ENCODE measurements at regions not wholly inside any gene's neighbourhood (a gene's known extent, or its start where the extent isn't known, plus 50 kb on each side); places are given as distances from the start of the nearest gene placed in this dataset.
A peak's percentile ranks its signal among the peaks of the same experiment; 100 is the strongest.

DNA sequence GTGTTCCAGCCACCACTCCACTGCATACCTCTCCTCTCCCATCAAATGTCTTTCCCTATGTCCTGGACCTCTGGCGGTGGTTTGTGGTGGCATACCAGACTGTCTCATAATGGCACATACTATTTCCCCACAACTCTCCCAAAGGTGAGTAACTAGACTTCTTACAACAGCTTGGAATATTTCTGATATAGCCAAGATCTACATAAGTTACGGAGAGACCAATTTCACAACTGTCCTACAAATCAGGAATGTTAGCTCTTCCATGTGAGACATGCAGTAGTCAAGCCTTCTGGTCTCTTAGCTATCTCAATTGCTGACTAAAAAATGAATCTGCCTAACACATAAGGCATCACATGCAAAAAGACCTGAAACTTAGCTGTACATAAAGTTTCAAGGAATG is 588.9 kb downstream of the RNF144B start:
- peak overlapping the region; percentile 91 for H3K27ac ChIP-seq
- H3K36me3 ChIP-seq (ENCODE audit: control insufficient read depth, insufficient read depth, low read length), result no peaks in the 10 kb centered on the region
- H3K4me3 ChIP-seq (ENCODE audit: low read depth, low read length), result no peak overlapping the region
- no peaks in the 10 kb centered on the region for H3K79me2 ChIP-seq
- TF ChIP-seq, protein P1, sequence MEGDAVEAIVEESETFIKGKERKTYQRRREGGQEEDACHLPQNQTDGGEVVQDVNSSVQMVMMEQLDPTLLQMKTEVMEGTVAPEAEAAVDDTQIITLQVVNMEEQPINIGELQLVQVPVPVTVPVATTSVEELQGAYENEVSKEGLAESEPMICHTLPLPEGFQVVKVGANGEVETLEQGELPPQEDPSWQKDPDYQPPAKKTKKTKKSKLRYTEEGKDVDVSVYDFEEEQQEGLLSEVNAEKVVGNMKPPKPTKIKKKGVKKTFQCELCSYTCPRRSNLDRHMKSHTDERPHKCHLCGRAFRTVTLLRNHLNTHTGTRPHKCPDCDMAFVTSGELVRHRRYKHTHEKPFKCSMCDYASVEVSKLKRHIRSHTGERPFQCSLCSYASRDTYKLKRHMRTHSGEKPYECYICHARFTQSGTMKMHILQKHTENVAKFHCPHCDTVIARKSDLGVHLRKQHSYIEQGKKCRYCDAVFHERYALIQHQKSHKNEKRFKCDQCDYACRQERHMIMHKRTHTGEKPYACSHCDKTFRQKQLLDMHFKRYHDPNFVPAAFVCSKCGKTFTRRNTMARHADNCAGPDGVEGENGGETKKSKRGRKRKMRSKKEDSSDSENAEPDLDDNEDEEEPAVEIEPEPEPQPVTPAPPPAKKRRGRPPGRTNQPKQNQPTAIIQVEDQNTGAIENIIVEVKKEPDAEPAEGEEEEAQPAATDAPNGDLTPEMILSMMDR (IDR thresholded peaks at IDR 0.05), result no peak
- H2AFZ ChIP-seq, result no peak overlapping the region
- H3K4me1 ChIP-seq, result peaks cover 51% of the 10 kb centered on the region
- no peak overlapping the region for H3K4me2 ChIP-seq (ENCODE audit: low read length)
- no peak overlapping the region for H3K9ac ChIP-seq
- H3K27me3 ChIP-seq (ENCODE audit: control insufficient read depth, insufficient read depth, low read length), result no peaks in the 10 kb centered on the region
- no peaks in the 10 kb centered on the region for H3K9me3 ChIP-seq (ENCODE audit: control insufficient read depth, low read length)

DNA sequence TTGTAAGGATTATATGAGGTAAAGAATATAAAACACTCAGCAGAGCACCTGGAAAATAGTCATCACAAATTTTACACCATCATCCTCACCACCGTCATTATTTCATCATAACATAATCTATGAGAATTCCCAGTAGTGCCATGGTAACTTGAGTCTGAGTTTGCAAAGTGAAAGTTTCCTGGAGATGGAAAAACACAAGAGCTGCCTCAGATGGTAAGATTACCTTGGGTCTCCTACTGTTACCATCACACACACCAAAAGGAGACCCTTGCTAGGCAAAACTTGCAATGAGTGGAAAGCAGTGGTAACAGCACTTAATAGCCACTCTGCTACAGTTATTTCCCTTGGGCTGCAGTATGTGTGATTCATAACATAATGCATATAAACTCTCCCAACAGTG is 589.8 kb downstream of the RNF144B start:
- Histone ChIP-seq H3K27ac (no peak overlapping the region), H3K9me3 (ENCODE audit: control insufficient read depth, low read length) (no peaks in the 10 kb centered on the region), H3K9ac (no peak overlapping the region), H3K27me3 (ENCODE audit: control insufficient read depth, insufficient read depth, low read length) (no peaks in the 10 kb centered on the region), H3K36me3 (ENCODE audit: control insufficient read depth, insufficient read depth, low read length) (no peaks in the 10 kb centered on the region), H2AFZ (peak overlapping the region; percentile 3), H3K4me2 (ENCODE audit: low read length) (no peak overlapping the region), H3K4me3 (ENCODE audit: low read depth, low read length) (no peak overlapping the region), H3K4me1 (peaks cover 50% of the 10 kb centered on the region), H3K79me2 (no peaks in the 10 kb centered on the region)
- TF ChIP-seq, protein P1 (IDR thresholded peaks at IDR 0.05), result no peak

DNA sequence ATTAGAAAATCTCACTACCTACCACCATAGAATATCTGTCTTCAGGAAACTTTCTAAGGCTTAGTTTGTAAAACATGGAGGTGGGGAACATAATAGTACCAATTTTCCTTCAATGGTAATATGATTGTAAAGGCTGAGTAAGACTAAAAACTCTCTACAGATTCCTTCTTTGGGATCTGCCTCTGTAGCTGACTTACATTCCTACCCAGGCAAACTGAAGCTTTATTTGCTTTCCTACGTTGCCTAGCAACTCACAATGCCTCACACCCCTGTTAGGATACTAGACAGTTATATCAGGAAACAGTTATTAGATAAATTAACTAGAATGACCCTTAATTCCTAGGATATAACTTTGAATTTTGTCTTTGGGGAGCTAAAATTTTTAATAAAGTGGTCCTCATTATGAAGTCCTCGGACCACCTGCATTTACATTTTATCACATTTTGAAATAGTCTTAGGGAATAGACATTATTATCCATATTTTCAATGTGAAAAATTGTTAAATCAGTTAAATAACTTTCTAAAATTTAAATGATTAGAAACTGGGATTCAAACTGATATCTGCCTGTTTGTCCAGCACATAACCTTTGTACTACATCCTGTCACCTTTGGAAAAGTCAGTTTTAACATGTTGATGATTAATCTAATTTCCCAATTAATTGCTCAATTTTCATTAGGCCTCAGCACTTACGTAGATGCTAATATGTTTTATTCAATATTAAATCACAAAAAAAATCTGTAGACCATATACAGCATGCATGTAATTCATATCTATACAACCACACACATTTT is 591.4 kb downstream of the RNF144B start:
- Histone ChIP-seq H3K27me3 (ENCODE audit: control insufficient read depth, insufficient read depth, low read length) (no peaks in the 10 kb centered on the region), H3K9me3 (ENCODE audit: control insufficient read depth, low read length) (no peaks in the 10 kb centered on the region)
- TF ChIP-seq, protein P1 (IDR thresholded peaks at IDR 0.05), result no peak

DNA sequence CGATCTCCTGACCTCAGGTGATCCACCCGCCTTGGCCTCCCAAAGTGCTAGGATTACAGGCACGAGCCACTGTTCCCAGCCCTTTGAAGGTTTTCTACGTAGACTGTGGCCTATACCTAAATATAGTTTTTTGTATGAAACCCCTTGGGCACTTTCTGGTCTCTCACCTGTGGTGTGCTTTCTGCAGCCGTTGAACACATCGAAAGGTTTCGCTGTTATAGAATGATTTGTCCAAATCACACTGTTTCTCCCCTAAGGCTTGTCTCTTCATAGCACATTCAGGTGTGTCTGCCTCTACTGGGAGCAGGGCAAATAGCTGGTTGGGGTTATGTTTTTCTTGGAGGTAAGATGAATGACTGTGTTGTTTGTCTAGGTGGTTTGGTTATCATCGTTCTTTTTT is 597.9 kb downstream of the RNF144B start:
- Histone ChIP-seq H3K36me3 (ENCODE audit: control insufficient read depth, insufficient read depth, low read length) (no peaks in the 10 kb centered on the region), H3K4me2 (ENCODE audit: low read length) (no peak overlapping the region), H3K4me3 (ENCODE audit: low read depth, low read length) (no peak overlapping the region), H3K27ac (no peak overlapping the region), H3K79me2 (no peaks in the 10 kb centered on the region), H3K9me3 (ENCODE audit: control insufficient read depth, low read length) (no peaks in the 10 kb centered on the region), H2AFZ (no peak overlapping the region), H3K27me3 (ENCODE audit: control insufficient read depth, insufficient read depth, low read length) (no peaks in the 10 kb centered on the region), H3K9ac (no peak overlapping the region), H3K4me1 (peaks cover 13% of the 10 kb centered on the region)
- TF ChIP-seq, protein P1 (IDR thresholded peaks at IDR 0.05), result no peak

More for the DNA sequence above, 591.4 kb downstream of the RNF144B start:
- peaks cover 45% of the 10 kb centered on the region for H3K4me1 ChIP-seq
- H3K79me2 ChIP-seq, result no peaks in the 10 kb centered on the region
- H3K4me2 ChIP-seq (ENCODE audit: low read length), result peak overlapping the region; percentile 33
- H2AFZ ChIP-seq, result peak overlapping the region; percentile 1
- H3K9ac ChIP-seq, result no peak overlapping the region
- H3K4me3 ChIP-seq (ENCODE audit: low read depth, low read length), result no peak overlapping the region
- H3K27ac ChIP-seq, result peak overlapping the region; percentile 1
- no peaks in the 10 kb centered on the region for H3K36me3 ChIP-seq (ENCODE audit: control insufficient read depth, insufficient read depth, low read length)

DNA sequence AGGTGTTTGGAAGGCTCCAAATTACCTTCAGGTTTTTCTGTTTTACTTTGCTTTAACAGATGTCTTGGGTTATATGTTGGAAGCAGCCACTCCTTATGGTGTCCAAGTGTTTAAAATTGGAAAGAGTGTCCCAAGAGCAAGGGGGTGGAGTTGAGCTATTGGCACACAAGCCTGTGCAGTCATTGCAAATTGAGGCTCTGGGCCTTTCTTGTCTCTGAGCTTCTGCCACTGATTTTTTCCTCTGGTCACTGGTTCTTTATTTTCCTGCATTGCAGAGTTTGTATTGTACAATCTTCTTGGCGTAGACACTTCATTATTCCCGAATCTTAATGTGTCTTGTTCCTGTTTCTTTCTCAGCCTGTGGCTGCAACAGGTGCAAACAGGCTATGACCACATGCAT is 598.8 kb downstream of the RNF144B start:
- no peak overlapping the region for H3K4me2 ChIP-seq (ENCODE audit: low read length)
- no peaks in the 10 kb centered on the region for H3K79me2 ChIP-seq
- H3K4me1 ChIP-seq, result peaks cover 13% of the 10 kb centered on the region
- H3K9me3 ChIP-seq (ENCODE audit: control insufficient read depth, low read length), result no peaks in the 10 kb centered on the region
- TF ChIP-seq, protein P1 (IDR thresholded peaks at IDR 0.05), result no peak
- no peak overlapping the region for H2AFZ ChIP-seq
- no peak overlapping the region for H3K9ac ChIP-seq
- H3K36me3 ChIP-seq (ENCODE audit: control insufficient read depth, insufficient read depth, low read length), result no peaks in the 10 kb centered on the region
- H3K27me3 ChIP-seq (ENCODE audit: control insufficient read depth, insufficient read depth, low read length), result no peaks in the 10 kb centered on the region
- no peak overlapping the region for H3K27ac ChIP-seq
- H3K4me3 ChIP-seq (ENCODE audit: low read depth, low read length), result no peak overlapping the region

Measured in parathyroid adenoma (tissue), 2 donors.